HS-27A (cell line): ENCODE measurements at regions not wholly inside any gene's neighbourhood (a gene's known extent, or its start where the extent isn't known, plus 50 kb on each side); places are given as distances from the start of the nearest gene placed in this dataset.

Experiments used
- DNase-seq: peaks from one replicate; pipeline ENCODE4 v3.0.0-alpha.2; 2012; ENCODE audit warnings: low read depth, missing footprints

DNA sequence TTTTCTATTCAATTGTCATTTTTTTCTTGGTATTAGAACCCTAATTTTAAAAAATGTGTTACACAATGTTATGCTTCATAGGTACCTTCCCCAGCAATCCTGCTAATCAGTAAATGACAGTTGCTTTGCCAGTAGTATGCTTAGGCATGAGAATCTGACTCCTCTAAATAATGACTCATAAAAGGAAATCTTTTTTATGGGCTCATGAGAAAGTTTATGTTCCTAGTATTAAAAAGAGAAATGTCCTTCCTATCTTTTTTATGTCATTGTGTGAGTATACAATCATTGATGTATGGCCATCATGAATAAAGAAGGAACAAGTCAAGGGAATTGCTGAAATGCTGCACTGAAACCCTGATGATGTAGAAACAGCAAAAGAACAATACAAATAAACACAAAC is 1237.7 kb upstream of the PCDH20 start:
- no peak for DNase-seq

DNA sequence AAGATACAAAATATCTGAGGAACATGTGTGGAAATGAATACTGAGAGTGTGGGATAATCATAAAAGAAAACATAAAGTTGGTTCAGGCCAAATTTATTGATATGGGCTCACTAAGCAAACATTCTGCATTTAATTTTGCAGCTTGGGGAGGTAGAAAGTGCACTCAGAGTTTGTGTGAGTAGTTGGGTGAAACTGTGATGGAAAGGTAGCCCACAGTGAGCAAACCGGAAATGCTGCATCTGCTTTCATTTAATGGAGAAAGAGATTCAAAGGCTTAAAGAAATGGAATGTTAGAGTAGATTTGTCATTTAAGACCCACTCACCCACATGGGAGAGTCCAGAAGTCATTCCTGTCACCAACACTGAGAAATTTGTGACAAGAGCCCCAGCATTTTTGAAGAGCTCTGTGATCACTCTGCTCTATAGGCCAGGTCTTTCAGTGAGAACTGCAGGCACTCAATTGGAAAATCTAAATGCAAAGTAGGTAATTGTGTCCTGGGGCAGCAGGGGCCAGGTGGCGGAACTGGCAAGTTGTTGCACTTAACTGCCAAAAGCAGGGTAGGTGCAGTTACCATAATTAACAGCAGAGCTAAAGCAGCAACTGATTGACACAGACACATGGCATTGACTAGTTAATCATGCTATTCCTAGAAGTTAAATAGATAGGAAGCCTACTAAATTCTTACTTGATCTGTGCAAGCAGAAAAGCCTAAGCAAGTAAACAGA is 1228.3 kb upstream of the PCDH20 start:
- DNase-seq: no peak

DNA sequence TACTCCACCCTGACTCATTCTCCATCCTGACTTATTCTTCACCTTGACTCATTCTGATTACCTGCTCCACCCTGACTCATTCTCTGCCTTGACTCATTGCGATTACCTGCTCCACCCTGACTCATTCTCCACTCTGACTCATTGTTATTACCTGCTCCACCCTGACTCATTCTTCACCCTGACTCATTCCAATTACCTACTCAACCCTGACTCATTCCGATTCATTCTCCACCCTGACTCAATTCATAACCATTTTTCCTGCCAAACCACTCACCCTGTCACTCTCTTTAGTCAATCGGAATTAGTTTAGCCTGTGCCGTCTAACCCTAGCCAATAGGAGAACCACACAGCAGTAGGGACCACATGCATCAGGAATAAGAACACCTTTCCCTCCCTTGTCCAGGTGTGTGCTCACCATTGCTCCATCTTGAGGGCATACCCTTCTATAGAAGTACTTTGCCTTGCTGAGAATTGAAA is 1227.4 kb upstream of the PCDH20 start:
- peak; percentile 17 for DNase-seq

DNA sequence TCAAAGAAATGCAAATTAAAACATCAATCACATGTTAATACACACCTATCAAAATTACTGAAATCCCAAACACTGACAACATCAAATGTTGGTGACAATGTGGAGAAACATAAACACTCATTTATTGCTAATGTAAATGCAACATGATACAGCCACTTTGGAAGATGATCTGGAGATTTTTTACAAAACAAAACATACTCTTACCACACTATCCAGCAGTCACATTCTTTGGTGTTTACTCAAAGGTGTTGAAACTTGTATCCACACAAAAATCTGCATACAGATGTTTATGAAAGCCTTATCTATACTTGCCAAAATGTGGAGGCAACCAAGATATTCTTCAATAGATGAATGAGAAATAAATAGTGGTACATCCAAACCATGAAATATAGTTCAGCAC is 1219.5 kb upstream of the PCDH20 start:
- DNase-seq: no peak

DNA sequence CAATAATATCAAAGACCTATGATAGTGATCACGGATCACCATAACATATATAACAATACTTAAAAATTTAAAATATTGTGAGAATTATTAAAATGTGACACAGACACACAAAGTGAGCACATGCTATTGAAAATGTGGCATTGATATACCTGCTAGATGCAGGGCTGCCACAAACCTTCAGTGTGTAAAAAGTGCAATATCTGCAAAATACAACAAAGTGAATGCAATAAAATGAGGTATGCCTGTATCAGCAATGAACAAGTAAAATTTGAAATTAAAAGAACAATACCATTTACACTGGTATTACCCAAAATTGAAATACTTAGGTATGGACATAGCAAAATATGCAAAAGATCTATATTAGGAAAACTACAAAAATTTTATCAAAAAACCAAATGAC is 1217.8 kb upstream of the PCDH20 start:
- DNase-seq: no peak

DNA sequence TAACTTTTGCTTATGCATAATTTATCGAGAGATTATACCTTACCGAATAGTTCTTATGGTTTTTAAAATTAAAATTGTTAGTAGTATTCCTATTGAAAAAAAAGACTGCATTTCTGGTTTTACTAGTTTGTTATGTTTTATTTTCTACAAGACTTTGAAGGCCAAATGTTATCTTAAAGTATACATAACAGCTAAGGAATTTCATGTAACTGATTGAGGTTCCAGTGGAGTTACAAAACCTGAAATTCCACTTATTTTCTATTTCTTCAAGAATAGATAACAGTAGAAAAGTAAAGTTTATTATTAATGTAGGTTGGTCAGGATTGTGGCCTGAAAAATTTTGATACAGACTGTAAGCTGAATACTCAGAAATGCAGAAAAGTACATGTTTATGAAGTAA is 1216.0 kb upstream of the PCDH20 start:
- no peak for DNase-seq

DNA sequence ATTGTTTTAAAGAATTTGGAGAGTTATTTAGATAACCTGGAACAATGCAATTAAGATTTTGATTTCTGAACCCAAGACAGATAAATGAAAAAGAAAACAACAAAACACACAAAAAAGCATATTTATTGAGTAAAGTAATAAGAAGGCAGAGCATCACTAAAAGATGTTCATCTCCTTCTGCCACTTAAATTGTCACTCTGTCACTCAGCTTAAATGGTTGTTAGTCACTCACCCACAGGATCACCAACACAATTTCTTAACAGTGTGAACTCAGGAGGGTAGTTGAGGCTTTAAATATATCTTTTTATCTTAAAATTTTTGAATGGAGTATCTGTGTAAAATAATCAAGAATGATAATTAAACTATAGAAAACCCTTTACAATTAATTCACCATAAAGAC is 1215.5 kb upstream of the PCDH20 start:
- DNase-seq: no peak

DNA sequence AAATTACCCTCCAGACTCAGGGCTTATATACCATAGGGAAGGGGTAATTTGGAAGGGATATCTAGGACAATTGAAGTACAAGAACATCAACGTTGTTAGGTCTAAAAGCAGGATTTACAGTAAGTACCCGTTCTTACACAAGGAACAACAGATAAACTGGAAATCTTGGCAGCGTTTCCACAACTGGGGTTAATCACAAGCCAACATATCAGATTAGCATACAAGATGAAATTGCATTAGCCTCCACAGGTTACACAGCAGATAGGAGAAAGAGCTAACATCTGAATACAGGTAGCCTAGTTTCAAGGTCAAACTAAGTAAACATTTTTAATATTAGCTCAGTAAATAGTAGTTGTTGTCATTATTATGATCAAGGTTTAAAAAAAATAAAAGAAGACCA is 1214.0 kb upstream of the PCDH20 start:
- no peak for DNase-seq

DNA sequence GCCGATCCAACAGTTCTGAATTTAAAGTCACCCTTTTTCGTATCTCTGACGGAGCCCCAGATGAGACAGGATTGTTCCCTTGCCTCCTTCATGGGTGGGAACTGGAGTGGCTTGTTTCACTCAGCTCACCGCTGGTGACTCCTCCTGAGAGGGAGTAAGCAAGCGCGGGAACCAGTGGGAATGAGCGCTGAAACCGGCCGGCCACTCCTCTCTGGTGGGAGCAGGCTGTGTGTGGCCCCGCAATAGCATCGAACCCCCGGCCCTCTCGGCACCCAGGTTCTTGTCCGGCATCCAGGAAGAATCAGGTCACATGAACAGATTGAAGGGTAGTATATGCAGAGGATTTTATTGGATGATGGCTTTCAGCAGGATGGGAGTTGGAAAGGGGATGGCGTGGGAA is 1211.6 kb upstream of the PCDH20 start:
- DNase-seq: no peak

DNA sequence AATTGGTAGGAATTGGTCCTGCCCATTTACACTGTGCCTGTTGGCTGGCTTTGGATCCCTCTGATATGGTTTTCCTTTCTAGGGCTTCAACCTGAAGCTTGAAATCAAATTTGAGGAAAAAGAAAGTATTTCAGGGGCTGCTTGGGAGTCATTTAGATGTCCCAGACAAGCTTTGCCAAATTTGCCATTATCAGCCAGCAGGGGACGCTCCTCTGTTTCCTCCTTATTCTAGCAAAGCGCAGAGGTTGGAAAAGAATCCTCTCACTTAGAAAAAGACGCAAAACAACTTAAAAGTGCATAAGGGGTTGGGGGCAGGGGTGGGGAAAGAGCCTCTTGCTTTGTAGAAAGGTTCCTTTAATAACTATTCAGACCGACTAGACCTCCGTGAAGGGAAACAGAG is 1211.1 kb upstream of the PCDH20 start:
- DNase-seq: no peak

DNA sequence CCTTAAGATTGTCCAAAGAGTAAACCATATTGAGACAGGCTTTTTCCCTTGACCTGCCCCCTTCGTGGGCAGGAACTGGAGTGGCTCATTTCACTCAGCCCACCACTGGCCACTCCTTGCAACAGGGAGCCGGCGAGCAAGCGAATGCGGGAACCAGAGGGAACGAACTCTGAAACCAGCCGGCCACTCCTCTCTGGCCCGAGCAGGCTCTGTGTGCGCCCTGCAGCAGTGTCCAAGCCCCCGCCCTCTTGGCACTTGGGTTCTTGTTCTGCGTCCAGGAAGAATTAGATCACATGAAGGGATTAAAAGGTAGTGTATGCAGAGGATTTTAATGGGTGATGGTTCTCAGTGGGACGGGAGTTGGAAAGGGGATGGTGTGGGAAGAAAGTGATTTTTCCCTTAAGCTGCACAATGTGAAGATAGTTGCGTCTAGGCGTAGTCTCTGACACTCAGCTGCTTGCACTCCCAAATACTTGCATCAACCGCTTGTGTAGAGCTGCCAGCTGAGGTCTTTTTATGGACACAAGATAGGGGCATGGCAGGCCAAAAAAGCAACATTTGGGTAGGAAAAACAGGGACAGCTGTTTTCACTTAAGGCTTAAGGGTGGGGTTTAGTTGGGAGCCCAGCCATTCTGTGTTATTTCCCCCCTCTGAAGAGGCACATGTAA is 1209.7 kb upstream of the PCDH20 start:
- no peak for DNase-seq

DNA sequence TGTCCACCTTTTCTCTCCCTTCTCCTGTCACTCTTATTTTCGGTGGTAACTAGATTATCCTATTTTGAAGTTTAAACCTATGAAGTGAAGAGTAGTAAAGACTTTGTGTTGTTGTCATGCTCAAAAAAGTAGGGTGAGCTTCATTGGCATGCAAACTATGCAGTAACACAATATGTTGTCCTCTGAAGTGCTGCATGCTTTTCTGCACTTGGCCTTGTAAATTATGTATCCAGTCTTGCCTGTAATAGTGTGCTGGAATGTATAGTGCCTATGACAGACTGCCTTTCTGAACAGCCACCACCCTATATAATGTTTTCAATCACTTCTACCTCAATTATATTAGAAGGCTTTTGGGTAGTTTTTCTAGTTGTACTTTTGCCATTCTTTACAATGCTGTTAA is 1198.2 kb upstream of the PCDH20 start:
- DNase-seq: no peak

DNA sequence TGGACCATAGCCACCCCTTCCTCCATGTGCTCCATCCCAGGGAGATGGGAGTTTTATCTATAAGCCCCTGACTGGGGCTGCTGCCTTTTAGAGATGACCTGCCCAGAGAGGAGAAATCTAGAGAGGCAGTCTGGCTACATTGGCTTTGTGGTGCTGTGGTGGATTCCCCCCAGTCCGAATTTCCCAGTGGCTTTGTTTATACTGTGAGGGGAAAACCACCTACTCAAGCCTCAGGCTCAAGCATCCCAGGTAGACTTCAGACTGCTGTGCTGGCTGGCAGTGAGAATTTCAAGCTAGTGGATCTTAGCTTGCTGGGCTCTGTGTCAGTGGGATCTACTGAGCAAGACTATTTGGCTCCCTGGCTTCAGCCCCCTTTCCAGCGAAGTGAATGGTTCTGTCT is 1195.7 kb upstream of the PCDH20 start:
- DNase-seq: no peak

DNA sequence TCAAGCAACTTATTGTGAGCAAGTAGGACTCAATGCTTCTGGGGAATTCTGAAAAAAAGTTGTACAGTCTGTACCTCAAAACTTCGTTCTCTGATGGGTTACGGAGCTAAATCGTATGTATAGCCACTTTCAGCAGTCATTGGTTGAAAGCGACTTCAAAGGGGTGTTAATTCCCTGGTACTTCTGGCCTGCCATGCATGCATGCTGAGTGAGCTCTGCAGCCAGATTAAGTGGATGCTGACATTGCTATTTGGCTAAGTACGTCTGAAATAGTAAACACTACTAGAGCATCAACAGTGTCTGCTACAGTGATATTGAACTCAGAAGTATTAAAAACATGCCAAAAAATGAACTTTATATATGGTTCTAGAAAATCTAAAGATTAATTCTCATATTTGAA is 1183.1 kb upstream of the PCDH20 start:
- no peak for DNase-seq

DNA sequence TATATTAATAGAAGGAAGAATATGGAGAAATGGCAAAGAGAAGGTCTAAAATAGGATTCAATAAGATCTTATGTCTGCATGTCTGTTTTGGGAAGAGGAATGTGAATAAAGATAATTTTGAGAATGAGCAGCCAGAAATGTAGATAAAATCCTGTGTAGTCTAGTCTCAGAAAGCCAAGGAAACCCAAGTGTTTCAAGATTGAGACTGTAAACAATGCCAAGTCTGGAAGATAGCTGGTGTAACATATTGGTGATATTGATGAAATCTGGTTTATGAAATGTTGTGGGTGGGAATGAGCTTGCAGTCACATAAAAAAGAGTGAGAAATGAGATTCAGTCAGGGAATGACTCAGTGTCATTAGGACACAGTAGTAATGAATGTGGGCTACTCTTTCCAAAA is 1180.3 kb upstream of the PCDH20 start:
- DNase-seq: no peak

DNA sequence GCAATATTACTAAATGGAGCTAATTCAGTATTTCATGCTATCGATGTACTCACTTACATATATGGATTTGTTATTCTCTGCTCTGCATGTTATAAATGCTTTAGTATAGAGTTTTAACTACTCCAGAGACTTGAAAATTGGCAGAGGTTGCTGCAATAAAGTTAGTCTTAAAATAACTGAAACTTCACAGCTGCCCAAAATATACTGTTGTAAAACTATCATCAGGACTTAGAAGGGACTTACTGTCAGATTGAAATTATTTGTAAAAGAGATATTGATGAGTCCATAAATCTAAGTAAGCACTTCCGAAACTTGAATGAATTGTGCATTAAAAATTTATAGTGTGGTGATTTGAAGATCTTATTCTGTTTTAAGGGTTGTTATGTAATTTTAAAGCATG is 1178.2 kb upstream of the PCDH20 start:
- no peak for DNase-seq

DNA sequence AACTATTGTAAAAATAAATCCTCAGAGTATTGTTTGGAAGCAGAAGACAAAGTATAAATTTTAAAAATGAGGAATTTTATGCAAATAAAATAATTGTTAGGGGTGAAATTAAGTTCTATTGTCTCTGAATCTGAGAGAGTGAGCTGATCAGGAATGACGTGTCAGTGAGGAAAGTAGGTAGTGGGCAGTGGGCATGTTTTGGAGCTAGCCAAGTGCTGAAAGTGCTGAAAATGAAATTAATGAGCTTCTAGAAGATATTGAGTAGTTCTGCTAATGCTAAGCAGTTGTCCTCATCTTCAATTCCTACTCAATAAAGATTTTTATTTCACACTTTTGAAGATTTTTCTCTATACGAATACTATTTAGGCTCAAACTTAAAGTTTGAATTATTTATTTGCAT is 1167.8 kb upstream of the PCDH20 start:
- DNase-seq: no peak

DNA sequence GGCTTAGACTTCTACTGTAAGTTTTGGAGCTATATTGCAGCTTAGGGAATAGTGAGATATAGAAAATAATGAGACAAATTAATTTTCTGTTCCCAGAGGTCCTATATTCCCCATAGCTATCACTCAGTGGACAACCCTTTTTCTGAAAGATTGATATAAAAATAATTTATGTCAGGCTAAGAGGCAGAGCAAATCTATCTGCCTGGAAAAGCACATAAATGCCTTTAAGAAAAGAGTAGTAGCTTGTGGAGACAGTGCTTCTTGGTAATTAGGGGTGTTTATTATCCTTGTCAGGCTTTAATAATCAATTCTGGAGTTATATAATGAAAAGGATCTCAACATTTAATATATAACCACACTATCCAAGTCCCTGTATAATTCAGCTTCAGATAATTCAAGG is 1162.8 kb upstream of the PCDH20 start:
- no peak for DNase-seq

DNA sequence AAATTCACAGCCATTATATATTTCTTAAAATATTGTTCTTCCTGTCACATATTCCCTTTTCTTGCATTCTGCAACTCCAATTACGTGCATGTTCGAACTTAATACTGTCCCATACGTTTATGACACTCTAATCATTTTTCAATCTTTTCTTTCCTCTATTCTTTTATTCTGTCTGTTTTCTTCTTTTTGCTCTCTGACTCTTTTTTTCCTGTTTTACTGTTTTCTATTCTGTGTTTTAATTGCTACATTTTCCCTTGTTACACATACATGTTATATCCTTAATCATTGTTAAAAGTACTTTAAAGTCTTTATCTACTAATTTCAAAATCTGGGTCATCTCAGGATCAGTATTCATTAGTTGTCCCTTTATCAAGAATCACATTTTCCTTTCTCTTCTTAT is 1149.1 kb upstream of the PCDH20 start:
- no peak for DNase-seq

DNA sequence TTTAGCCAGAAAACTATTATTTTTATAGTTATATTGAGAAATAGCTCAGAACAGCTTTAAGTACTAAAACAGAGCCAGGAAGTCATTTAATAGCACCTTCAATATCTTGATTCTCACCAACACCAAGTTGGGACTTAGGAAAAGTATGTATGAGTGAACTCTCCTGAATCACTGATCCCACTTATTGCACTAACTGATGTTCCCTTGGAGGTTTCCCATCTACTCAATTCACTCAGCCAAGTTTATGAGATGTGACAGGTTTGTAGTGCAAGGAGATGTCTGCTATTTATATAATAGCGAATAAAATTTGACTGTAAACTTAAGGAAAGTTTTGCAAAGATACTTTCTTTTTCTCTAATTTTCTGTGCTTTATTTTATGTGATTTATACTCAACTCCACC is 1147.6 kb upstream of the PCDH20 start:
- no peak for DNase-seq

DNA sequence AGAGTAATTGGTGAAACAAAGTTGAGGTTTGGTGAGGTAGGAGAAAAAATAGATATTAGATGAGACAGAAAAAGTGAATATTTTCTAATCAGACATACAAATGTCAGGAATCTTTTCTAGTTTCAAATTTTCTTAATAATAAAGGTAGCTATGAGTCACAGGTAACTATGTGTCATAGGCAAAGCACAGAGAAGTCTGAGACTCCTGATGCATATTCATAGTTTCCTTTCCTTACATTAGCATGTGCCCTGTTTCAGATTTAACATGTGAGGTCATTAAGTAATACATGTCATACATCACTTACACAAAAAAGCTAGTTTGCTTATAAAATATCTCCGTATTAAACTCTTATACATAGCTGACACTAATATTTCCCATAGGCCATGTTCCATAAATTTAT is 1141.3 kb upstream of the PCDH20 start:
- DNase-seq: no peak

DNA sequence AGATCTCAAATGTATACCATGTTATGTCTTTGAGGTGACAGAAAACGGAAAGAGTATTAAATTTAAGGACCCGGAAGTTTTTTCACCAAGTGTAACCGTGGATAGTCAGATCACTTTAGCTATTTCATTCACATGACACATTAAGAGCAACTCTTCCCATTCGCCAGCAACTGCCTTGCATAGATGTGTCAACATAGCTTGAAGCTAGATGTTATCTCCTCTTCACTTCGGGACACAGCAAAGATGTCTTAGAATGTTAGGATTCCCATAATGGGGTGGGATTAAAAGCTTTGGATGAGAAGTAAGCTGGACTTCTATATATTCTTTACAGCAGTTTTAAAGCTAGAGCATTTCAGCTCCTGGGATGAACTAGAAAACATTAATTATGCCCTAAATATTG is 1135.9 kb upstream of the PCDH20 start:
- no peak for DNase-seq

DNA sequence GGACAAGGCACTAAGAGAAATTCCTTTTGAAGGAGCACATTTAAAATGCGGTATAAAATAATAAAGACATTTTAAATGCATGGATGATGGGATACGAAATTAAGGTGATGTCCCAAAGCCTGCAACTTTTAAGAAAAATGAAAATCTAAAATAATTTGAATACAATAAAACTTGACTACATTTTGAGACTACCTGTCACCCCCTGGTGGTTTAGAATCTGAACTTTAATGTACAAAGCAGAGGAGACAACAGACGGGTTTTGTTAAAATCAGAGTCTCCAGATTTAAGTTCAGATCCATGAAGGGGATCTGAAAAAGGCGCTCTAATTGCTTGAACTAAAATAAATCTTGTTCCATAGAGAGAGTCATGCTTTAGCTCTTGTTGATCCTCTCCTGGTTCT is 1129.3 kb upstream of the PCDH20 start:
- DNase-seq: no peak

DNA sequence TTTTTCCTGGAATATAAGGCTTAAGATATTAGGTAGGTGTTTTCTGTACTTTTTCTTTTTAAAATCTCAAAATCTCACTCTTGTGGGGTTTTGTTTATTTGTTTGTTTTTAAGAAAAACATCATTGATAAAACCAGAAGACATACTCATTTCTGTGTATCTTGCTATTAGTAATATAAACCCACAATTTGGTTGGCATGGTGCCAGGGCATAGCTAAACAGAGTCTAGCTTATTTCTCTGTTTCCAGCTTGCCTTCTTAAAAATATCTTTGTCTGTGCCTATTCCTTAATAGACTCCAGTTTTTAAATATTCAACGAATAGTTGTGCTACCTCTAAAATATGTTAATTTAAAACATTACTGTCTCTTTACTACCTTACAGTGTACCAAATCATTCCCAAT is 1121.9 kb upstream of the PCDH20 start:
- DNase-seq: no peak
